B cell (primary cell): ENCODE measurements at regions not wholly inside any gene's neighbourhood (a gene's known extent, or its start where the extent isn't known, plus 50 kb on each side); places are given as distances from the start of the nearest gene placed in this dataset.

Experiments used
- ATAC-seq: fragments of 200-7000 bp; cut with Tn5 transposase; one replicate; pipeline ENCODE4 v1.10.0; 2021; ENCODE audit warnings: low read depth, mild to moderate bottlenecking, moderate number of reproducible peaks, moderate library complexity
- CTCF ChIA-PET: fragments of 350-600 bp; sonication (Branson Sonifier 250); formaldehyde crosslinking; loops from one replicate; lab custom pipeline; 2021; ENCODE audit warnings: antibody characterized with exemption, inconsistent platforms; lab: Charles Lee
- POLR2A ChIA-PET: fragments of 350-600 bp; sonication (Branson Sonifier 250); formaldehyde crosslinking; loops from one replicate; lab custom pipeline; 2021; ENCODE audit warnings: antibody characterized with exemption; lab: Charles Lee
- DNase-seq: peaks from one replicate; pipeline ENCODE4 v3.0.0; 2013
- H2AFZ ChIP-seq: 2 replicates; pipeline ENCODE4 v1.6.1; 2012; ENCODE audit warnings: mild to moderate bottlenecking, low read depth, low read length; ENCODE audit not compliant: insufficient read depth, poor library complexity, severe bottlenecking
- H3K27ac ChIP-seq, 2 donors: 1 replicate in 1 of 2; 2 replicates in 1 of 2; pipeline ENCODE4 v1.5.1; 2012 to 2013; ENCODE audit warnings: low read length in 2 of 2, mild to moderate bottlenecking in 2 of 2, moderate library complexity in 1 of 2
- H3K27me3 ChIP-seq, 4 experiments: fragments of 200-600 bp in 1 of 4; sonication (generic) in 1 of 4; replicated peaks in 1 of 4; 1 replicate in 2 of 4; 2 replicates in 2 of 4; pipeline versions ENCODE4 v1.6.1 to v1.7.0; 2013 to 2016; ENCODE audit warnings: low read length in 3 of 4, mild to moderate bottlenecking in 2 of 4, mixed read lengths in 1 of 4, moderate library complexity in 1 of 4; ENCODE audit not compliant: insufficient read depth in 4 of 4, control insufficient read depth in 3 of 4; ENCODE audit errors: control extremely low read depth in 1 of 4
- H3K36me3 ChIP-seq, 2 experiments: replicated peaks in 1 of 2; 1 replicate in 1 of 2; 2 replicates in 1 of 2; pipeline versions ENCODE4 v1.6.1 to v1.7.1; 2013; ENCODE audit warnings: low read length in 1 of 2; ENCODE audit not compliant: insufficient read depth in 2 of 2, control insufficient read depth in 1 of 2; ENCODE audit errors: control extremely low read depth in 1 of 2, extremely low read depth in 1 of 2
- H3K4me1 ChIP-seq, 2 donors: fragments of 200-600 bp in 1 of 2; sonication (generic) in 1 of 2; 1 replicate in 1 of 2; 2 replicates in 1 of 2; pipeline versions ENCODE4 v1.5.1 to v1.6.1; 2013 to 2017; ENCODE audit warnings: low read length in 2 of 2; ENCODE audit not compliant: control insufficient read depth in 2 of 2, insufficient read depth in 2 of 2
- H3K4me2 ChIP-seq: replicated peaks from 2 replicates; pipeline ENCODE3; 2012; ENCODE audit warnings: mild to moderate bottlenecking, low read depth, low read length; ENCODE audit not compliant: poor library complexity, severe bottlenecking
- H3K4me3 ChIP-seq, 5 experiments: fragments of 200-600 bp in 1 of 5; sonication (generic) in 1 of 5; 1 replicate in 3 of 5; 2 replicates in 2 of 5; pipeline versions ENCODE4 v1.5.1 to v1.7.0; 2011 to 2016; ENCODE audit warnings: low read length in 4 of 5, mild to moderate bottlenecking in 4 of 5, low read depth in 2 of 5, control low read depth in 1 of 5, moderate library complexity in 1 of 5; ENCODE audit not compliant: insufficient read depth in 1 of 5; ENCODE audit errors: control extremely low read depth in 1 of 5, extremely low read depth in 1 of 5
- H3K79me2 ChIP-seq: fragments of 200-600 bp; sonication (generic); one replicate; pipeline ENCODE4 v1.6.0; 2016; ENCODE audit warnings: low read length; ENCODE audit not compliant: control insufficient read depth, insufficient read depth
- H3K9ac ChIP-seq: fragments of 200-600 bp; sonication (generic); 2 replicates; pipeline ENCODE4 v1.6.1; 2017; ENCODE audit warnings: mild to moderate bottlenecking, low read length, moderate library complexity
- H3K9me3 ChIP-seq, 3 donors: one replicate each; pipeline versions ENCODE4 v1.6.1 to v1.7.1; 2013; ENCODE audit warnings: low read length in 2 of 3; ENCODE audit not compliant: control insufficient read depth in 2 of 3, insufficient read depth in 1 of 3; ENCODE audit errors: control extremely low read depth in 1 of 3
- H4K20me1 ChIP-seq: 2 replicates; pipeline ENCODE4 v1.6.0; 2012; ENCODE audit warnings: mild to moderate bottlenecking, low read length; ENCODE audit not compliant: insufficient read depth, control insufficient read depth, poor library complexity, severe bottlenecking
- H3K27ac Mint-ChIP-seq: one replicate; pipeline ENCODE4 v1.8.0; 2021; ENCODE audit warnings: mixed read lengths
- H3K27me3 Mint-ChIP-seq: one replicate; pipeline ENCODE4 v1.8.0; 2021; ENCODE audit warnings: mixed read lengths
- H3K4me1 Mint-ChIP-seq: one replicate; pipeline ENCODE4 v1.8.0; 2021; ENCODE audit warnings: mixed read lengths
- H3K4me3 Mint-ChIP-seq: one replicate; pipeline ENCODE4 v1.8.0; 2021; ENCODE audit warnings: mixed read lengths
- H3K9me3 Mint-ChIP-seq: one replicate; pipeline ENCODE4 v1.8.0; 2022; ENCODE audit warnings: mixed read lengths; ENCODE audit not compliant: insufficient read depth
- EZH2 ChIP-seq: IDR thresholded peaks from 2 replicates; pipeline ENCODE4 v1.6.1; 2012; ENCODE audit warnings: borderline replicate concordance, low read depth, mild to moderate bottlenecking, moderate library complexity, low read length; ENCODE audit not compliant: insufficient read depth, poor library complexity, severe bottlenecking
- WGBS: methylation state at CpG from one replicate; pipeline ENCODE4 v1.1.5; 2013; ENCODE audit warnings: missing lambda C conversion rate; ENCODE audit not compliant: insufficient coverage; 5-methylcytosine and 5-hydroxymethylcytosine counted together
- intact Hi-C: fragments of 100-400 bp; cut with micrococcal nuclease; formaldehyde crosslinking; loops from one replicate; pipeline ENCODE4 v1.10.0; 2022
- TF ChIP-seq, protein P1 (sequence below): fragments of 200-600 bp; IDR thresholded peaks from one replicate; pipeline ENCODE4 v1.8.0; 2022; ENCODE audit warnings: antibody characterized with exemption, mild to moderate bottlenecking

DNA sequence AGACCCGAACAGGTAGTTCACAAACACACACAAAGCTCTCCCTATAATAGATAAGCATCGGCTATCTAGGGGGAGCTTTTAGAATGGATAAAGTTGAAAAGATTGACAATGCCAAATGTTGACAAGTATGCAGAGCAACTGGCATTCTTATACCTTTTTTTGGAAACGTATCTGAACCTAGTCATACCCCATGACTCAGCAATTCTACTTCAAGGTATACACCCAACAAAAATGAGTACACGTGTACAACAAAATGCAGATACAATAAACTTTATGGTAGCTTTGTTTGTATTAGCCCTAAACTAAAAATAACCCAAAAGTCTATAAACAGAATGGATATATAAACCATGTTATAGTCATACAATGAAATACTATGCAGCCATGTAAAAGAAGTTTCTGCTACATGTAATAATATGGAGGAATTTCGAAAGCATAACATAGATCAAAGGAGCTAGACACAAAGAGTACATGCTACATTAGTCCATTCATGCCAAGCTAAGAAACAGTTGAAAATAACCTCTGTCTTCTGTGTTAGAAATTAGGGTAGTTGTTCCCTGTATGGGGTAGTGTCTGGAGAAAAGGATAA lies 718.5 kb upstream of the ZNF608 start:
- Histone ChIP-seq H3K27me3 (no peaks in the 10 kb centered on the region), H3K4me2 (no peak overlapping the region), H2AFZ (no peak overlapping the region), H4K20me1 (no peaks in the 10 kb centered on the region), H3K4me3 (no peak overlapping the region), H3K4me1 (no peaks in the 10 kb centered on the region), H3K27ac (no peak overlapping the region), H3K9ac (no peak overlapping the region), H3K36me3 (no peaks in the 10 kb centered on the region), H3K9me3 (peaks cover 0 to 5% (median 0%) of the 10 kb centered on the region in 3 donors), H3K79me2 (no peaks in the 10 kb centered on the region)
- DNase-seq (no peak), ATAC-seq (no peak)
- Mint-ChIP-seq H3K9me3 (no peaks in the 10 kb centered on the region), H3K4me3 (no peak overlapping the region), H3K4me1 (no peaks in the 10 kb centered on the region), H3K27ac (no peak overlapping the region), H3K27me3 (no peaks in the 10 kb centered on the region)
- TF ChIP-seq EZH2, result no peak
- TF ChIP-seq, protein P1, sequence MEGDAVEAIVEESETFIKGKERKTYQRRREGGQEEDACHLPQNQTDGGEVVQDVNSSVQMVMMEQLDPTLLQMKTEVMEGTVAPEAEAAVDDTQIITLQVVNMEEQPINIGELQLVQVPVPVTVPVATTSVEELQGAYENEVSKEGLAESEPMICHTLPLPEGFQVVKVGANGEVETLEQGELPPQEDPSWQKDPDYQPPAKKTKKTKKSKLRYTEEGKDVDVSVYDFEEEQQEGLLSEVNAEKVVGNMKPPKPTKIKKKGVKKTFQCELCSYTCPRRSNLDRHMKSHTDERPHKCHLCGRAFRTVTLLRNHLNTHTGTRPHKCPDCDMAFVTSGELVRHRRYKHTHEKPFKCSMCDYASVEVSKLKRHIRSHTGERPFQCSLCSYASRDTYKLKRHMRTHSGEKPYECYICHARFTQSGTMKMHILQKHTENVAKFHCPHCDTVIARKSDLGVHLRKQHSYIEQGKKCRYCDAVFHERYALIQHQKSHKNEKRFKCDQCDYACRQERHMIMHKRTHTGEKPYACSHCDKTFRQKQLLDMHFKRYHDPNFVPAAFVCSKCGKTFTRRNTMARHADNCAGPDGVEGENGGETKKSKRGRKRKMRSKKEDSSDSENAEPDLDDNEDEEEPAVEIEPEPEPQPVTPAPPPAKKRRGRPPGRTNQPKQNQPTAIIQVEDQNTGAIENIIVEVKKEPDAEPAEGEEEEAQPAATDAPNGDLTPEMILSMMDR, result no peak
- POLR2A ChIA-PET, result no interaction called here
- WGBS, result no CpG with 5 or more reads among the region's 5 CpGs
- CTCF ChIA-PET, result no interaction called here
- intact Hi-C loops, result no loop called here

DNA sequence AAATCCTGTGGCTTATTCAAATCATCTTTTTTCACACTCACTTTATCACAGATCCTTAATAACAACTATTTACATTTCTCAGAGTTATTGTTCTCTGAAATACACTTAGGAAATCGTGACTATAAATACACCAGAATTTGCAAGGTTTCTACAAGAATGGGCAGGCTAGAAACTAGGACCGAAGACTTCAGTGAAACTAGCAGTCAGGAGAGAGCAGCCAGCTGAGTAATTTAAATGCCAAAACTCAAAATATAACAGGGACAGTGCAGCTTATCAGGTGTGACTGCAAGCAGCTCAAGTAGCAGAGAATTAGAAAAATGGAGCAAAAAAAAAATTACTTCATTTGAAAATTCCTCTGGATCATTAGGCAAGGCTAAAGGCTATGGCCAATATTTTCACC lies 719.3 kb upstream of the ZNF608 start:
- no peak overlapping the region for H3K27ac ChIP-seq
- no peak overlapping the region for H3K4me3 Mint-ChIP-seq
- no peaks in the 10 kb centered on the region for H3K4me1 Mint-ChIP-seq
- no peaks in the 10 kb centered on the region for H3K79me2 ChIP-seq
- no peak overlapping the region for H3K9ac ChIP-seq
- DNase-seq (no peak), ATAC-seq (no peak)
- 66% methylated on average over 2 of the region's 2 CpGs for WGBS
- no peaks in the 10 kb centered on the region for H3K36me3 ChIP-seq
- ChIA-PET POLR2A (no interaction called here), CTCF (no interaction called here)
- H3K27me3 Mint-ChIP-seq, result no peaks in the 10 kb centered on the region
- no peak overlapping the region for H3K4me2 ChIP-seq
- H2AFZ ChIP-seq, result no peak overlapping the region
- intact Hi-C loops, result no loop called here
- no peak overlapping the region for H3K27ac Mint-ChIP-seq
- TF ChIP-seq, protein P1, result no peak
- no peak for TF ChIP-seq EZH2
- H3K4me1 ChIP-seq, result no peaks in the 10 kb centered on the region
- H3K9me3 ChIP-seq, result peaks cover 0 to 5% (median 0%) of the 10 kb centered on the region in 3 donors
- no peak overlapping the region for H3K4me3 ChIP-seq
- no peaks in the 10 kb centered on the region for H4K20me1 ChIP-seq
- no peaks in the 10 kb centered on the region for H3K27me3 ChIP-seq
- H3K9me3 Mint-ChIP-seq, result no peaks in the 10 kb centered on the region
